ENCODE measurements at regions not wholly inside any gene's neighbourhood (a gene's known extent, or its start where the extent isn't known, plus 50 kb on each side); places are given as distances from the start of the nearest gene placed in this dataset.

GRCh38 chr3:55172913-55173312 is 245.1 kb upstream of the LRTM1 start:
- DNase-seq (ENCODE audit: low read depth), result no peak
- H3K4me3 ChIP-seq (ENCODE audit: low read depth, low read length), result no peak overlapping the region
- TF ChIP-seq, protein P1, sequence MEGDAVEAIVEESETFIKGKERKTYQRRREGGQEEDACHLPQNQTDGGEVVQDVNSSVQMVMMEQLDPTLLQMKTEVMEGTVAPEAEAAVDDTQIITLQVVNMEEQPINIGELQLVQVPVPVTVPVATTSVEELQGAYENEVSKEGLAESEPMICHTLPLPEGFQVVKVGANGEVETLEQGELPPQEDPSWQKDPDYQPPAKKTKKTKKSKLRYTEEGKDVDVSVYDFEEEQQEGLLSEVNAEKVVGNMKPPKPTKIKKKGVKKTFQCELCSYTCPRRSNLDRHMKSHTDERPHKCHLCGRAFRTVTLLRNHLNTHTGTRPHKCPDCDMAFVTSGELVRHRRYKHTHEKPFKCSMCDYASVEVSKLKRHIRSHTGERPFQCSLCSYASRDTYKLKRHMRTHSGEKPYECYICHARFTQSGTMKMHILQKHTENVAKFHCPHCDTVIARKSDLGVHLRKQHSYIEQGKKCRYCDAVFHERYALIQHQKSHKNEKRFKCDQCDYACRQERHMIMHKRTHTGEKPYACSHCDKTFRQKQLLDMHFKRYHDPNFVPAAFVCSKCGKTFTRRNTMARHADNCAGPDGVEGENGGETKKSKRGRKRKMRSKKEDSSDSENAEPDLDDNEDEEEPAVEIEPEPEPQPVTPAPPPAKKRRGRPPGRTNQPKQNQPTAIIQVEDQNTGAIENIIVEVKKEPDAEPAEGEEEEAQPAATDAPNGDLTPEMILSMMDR (IDR thresholded peaks at IDR 0.05; ENCODE audit: low read depth, low read length), result no peak
- no peak for TF ChIP-seq MAX (IDR thresholded peaks at IDR 0.05; ENCODE audit: low read depth, low read length)

- no peak for DNase-seq (ENCODE audit: low read depth)
- no peak overlapping the region for H3K4me3 ChIP-seq (ENCODE audit: low read depth, low read length)
- no peak for TF ChIP-seq MAX (IDR thresholded peaks at IDR 0.05; ENCODE audit: low read depth, low read length)
- no peak for TF ChIP-seq MYC (IDR thresholded peaks at IDR 0.05; ENCODE audit: low read depth, low read length)
- TF ChIP-seq, protein P1 (IDR thresholded peaks at IDR 0.05; ENCODE audit: low read depth, low read length), result no peak
Observed at GRCh38 chr3:55170444-55170843, 242.6 kb upstream of the LRTM1 start.

GRCh38 chr3:55169608-55170072 is 241.8 kb upstream of the LRTM1 start:
- TF ChIP-seq, protein P1 (IDR thresholded peaks at IDR 0.05; ENCODE audit: low read depth, low read length), result no peak
- no peak for TF ChIP-seq MAX (IDR thresholded peaks at IDR 0.05; ENCODE audit: low read depth, low read length)
- no peak for TF ChIP-seq MYC (IDR thresholded peaks at IDR 0.05; ENCODE audit: low read depth, low read length)
- no peak for TF ChIP-seq POLR2A (IDR thresholded peaks at IDR 0.05; ENCODE audit: extremely low read depth, insufficient read length)
- DNase-seq (ENCODE audit: low read depth), result no peak
- no peak overlapping the region for H3K4me3 ChIP-seq (ENCODE audit: low read depth, low read length)

- no peak overlapping the region for H3K4me3 ChIP-seq (ENCODE audit: low read depth, low read length)
- no peak for TF ChIP-seq MAX (IDR thresholded peaks at IDR 0.05; ENCODE audit: low read depth, low read length)
- no peak for TF ChIP-seq MYC (IDR thresholded peaks at IDR 0.05; ENCODE audit: low read depth, low read length)
- no peak for TF ChIP-seq POLR2A (IDR thresholded peaks at IDR 0.05; ENCODE audit: extremely low read depth, insufficient read length)
- TF ChIP-seq, protein P1 (IDR thresholded peaks at IDR 0.05; ENCODE audit: low read depth, low read length), result no peak
- DNase-seq (ENCODE audit: low read depth), result no peak
Observed at GRCh38 chr3:55169161-55169560, 241.3 kb upstream of the LRTM1 start.

- no peak overlapping the region for H3K4me3 ChIP-seq (ENCODE audit: low read depth, low read length)
- DNase-seq (ENCODE audit: low read depth), result no peak
- TF ChIP-seq MYC (IDR thresholded peaks at IDR 0.05; ENCODE audit: low read depth, low read length) (no peak), MAX (IDR thresholded peaks at IDR 0.05; ENCODE audit: low read depth, low read length) (no peak), POLR2A (IDR thresholded peaks at IDR 0.05; ENCODE audit: extremely low read depth, insufficient read length) (no peak)
- TF ChIP-seq, protein P1 (IDR thresholded peaks at IDR 0.05; ENCODE audit: low read depth, low read length), result no peak
Observed at GRCh38 chr3:55167586-55168317, 239.9 kb upstream of the LRTM1 start.
